NCI-H1694 (cell line): ENCODE measurements at regions not wholly inside any gene's neighbourhood (a gene's known extent, or its start where the extent isn't known, plus 50 kb on each side); places are given as distances from the start of the nearest gene placed in this dataset.

Experiments
- DNase-seq: peaks from one replicate; lab custom pipeline; 2025; lab: John Stamatoyannopoulos, UW

DNA sequence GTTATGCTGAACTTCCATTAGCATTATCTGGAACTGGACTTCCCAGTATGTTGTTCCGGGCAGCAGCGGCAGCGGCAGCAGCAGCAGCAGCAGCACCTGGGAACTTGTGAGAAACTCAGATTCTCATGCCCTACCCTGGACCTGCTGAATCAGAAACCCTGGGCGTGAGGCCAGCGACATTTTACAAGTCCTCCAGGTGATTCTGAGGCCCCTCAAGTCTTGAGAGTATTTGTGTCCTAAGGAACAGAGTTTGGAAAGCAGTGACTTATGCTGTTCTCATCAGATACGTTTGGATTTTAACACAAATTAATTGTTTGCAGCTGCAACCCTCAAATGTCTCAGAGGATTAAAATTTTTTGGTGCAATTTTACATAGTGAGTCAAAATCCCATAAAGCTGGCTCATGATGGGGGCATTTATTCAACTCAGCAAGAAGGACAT, 157.2 kb upstream of the KAZN start:
- DNase-seq = no peak

DNA sequence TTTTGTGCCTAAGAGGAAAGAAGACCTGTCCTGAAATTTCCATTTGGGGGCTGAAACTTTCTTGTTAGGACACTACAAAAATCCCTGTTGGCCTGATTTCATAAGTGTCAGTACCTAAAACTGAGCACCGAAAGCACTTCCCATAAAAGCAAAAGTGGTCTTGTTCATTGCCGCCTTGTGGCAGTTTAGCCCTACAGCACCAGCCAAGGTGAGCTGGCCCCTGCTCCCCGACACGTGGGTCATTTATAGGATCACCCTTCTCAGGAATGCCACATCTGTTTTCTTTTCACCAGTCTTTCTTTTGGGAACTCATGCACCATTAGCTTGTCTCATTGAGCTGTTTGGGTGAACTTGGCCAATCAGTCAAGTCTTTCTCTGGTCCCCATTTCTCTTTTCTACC, 155.8 kb upstream of the KAZN start:
- DNase-seq = no peak

DNA sequence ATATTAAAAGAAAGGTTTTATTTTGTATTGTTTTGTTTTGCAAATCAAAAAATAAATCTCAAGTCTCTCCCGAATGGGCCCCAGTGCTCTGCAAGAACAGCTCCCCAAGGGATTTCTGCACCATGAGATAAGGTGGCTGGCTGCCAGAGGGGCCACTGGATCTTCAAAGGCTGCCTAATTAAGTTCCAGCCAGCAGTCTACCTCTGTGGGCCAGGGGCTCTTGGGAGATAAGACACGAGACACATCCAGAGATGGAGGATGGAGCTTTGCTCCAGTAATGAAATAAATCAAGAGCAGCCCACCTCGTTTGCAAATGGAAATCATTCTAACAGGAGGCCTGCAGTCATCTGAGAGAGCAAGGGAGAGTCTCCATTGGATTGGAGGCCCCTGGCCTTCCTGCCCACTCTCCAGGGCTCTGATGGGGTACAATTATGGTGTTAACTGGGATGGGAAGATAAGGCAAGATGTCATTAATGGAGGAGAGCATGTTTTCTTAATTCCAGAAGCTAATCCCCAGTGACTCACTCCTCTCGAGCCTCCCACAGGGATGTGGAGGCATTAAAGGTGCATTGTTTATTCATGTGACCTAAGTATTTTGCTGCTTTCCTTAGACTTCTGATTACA, 155.2 kb upstream of the KAZN start:
- no peak for DNase-seq

DNA sequence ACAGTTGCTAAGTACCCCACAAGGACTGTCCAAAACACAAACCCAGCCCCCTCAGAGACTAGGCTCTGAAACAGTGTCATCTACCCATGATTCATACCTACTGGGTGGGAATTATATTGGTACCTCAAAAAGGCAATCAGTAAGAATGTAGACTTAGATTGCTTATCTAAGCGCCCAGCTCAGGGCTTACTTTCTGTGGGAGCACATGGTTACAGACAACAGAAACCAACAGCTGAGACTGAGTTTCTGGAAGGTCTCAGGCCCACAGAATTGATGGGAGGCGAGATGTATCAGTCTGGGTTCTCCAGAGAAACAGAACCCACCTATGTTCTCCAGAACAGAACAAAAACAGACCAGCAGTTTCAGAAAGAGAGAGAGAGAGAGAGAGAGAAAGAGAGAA, 147.3 kb upstream of the KAZN start:
- DNase-seq = no peak

DNA sequence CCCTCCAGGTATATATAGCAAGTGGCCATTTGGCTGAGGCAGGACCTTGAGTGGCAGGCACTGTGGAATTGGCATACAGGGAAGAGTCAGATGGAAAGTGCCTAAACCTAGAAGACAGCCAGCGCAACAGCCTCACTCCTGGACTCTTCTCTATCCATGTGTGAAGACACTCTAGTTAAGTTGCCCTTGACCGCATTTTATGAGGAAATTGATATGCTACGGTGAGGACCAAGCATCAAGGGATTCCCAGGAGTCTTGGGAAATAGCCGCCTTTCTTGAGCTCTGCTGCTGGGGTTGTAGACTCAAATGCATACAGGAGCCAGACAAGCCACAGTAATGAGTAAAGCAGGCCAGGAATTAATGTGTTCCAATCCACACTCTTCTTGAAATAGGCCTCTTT, 145.9 kb upstream of the KAZN start:
- no peak for DNase-seq

DNA sequence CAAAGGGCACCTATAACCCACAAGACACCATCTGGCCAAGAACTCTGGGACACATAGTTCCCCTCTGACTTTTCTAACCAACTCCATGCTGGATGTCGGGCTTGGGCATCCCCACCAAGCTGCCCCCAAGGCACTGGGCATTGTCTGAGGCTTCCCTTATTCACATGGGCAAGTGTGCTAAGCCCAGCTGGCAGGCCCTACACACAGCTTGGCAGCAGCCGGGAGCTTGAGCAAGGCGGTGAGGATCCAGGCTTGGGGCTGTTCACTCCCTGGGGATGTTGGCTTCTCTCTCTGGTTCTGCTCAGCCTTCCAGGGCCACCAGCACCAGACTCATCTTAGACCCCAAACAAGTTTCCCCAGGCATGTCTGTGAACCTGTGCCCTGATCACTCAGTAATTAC, 138.3 kb upstream of the KAZN start:
- DNase-seq = no peak

DNA sequence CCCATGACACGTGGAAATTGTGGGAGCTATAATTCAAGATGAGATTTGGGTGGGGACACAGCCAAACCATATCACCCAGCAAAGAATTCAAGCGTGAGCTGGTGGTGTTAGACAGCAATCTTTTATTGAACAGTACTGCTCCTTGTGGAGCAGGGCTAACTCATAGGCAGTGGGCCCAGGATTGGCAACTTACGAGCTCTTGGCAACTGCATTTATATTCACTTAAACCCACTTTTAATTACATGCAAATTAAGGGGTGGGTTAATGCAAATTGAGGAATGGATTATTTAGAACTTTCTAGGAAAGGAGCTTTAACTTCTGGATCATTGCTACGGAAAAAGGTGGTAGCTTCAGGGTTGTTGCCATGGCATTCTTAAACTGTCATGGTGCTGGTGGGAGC, 135.6 kb upstream of the KAZN start:
- DNase-seq = no peak

- no peak for DNase-seq
Measured at GRCh38 chr1:14466006-14466405, 132.5 kb upstream of the KAZN start.

DNA sequence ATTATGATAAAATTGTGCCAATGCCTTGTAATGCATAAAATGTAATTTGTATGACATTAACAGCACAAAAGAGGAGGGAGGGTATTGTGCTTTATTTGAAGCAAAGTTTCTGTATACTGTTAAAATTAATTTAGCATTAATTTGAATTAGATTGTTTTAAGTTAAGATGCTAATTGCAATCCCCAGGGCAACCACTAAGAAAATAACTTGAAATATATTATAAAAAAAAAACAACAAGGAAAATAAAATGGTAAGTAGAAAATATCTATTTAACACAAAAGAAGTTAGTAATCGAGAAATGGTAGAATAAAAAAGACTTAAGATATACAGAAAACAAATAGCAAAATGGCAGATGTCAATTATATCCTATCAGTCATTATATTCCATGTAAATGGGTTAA, 131.4 kb upstream of the KAZN start:
- no peak for DNase-seq

DNA sequence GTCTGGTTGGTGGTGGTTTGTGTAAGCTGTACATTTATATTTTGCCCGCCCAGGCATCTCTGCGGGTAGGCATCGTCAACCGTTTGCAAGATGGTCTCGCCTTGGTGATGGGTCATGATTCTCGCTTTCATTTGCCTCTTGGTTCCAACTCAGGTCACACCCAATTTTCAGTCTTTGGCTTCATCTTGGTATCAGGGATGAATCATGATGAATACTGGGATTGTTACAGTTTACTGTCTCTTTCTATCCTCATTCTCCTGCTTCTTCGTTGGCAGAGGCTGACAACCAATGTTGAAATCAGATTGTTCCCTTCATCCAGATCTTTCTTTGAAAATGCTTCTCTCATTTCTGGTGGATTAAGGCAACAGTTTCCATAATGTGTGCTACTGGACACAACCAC, 129.7 kb upstream of the KAZN start:
- DNase-seq = no peak

DNA sequence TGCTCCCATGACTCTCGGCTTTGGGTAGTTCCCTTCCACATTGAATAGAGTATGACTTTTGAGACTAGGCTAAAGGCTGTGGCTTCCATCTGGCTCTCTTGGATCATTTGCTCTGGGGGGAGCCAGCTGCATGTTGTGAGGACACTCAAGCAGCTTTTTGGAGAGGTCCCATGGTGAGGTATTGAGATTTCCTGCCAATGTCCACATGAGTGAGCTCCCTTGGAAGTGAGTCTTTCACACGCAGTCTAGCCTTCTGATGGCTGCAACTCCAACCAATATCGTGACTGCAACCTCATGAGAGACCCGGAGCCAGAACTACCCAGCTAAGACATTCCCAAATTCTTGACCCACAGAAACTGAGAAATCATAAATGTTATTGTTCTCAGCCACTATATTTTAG, 127.7 kb upstream of the KAZN start:
- no peak for DNase-seq

DNA sequence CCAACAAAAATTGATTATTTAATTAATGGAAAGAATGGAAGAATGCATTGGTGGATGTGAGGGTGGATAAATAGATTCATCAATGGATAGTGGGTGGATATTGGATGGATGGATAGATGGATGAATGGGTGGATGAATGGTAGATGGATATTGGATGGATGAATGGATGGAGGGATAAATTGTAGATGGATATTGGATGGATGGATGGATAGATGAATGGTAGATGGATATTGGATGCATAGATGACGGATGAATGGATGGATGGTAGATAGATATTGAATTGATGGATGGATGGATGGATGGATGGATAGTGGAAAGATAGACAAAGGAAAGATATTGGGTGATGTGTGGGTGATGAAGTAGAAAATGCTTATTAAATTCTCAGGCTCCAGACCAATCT, 123.6 kb upstream of the KAZN start:
- DNase-seq = no peak

DNA sequence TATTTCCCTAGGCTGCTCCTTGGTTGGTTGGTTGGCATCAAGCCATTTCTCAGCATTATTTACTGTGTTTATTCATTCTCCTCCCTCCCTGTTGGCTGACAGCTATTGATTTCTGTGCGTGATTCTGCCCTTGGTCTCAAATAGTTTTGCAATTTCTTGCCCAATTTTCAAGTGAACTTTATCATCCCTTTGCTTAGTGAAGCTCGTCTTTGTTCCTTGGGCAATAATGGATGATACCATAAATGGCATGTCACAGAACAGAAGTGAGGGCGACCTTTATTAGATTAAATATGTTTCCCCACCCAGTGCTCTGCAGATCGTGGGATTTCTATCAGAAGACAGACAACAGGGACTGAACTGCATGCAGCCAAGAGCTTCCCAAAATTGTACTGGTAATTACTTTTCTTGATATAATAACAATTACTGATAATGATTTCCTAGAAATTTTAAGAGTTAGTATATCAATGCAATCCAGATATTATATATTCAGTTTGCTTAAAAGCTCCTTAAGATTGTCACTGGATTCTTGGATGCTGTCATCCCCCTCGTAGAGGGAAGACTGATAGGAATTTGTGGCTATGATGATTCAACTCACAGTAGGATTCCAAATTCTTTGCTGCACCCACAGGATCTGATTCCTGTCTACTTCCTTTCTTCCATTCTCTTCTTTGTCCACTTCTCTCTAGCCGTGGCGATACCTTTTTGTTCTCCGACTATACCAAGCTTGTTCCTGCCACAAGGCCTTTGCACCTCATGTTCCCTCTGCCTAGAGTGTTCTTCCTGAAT, 122.1 kb upstream of the KAZN start:
- DNase-seq = no peak

DNA sequence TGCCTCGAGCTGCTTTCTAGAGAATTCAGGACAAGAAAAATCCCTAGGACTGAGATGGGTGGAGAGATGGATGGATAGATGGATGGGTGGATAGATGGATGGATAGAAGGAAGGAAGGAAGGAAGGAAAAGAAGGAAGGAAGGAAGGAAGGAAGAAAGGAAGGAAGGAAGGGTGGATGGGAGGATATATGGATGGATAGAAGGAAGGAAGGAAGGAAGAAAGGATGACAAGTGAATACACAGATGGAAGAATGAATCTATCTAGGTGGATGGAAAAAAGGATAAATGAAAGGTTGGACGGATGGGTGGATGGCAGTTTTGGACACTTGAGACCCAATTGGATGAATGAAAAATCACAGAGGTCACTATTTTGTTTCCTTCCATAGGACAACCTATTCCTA, 120.4 kb upstream of the KAZN start:
- no peak for DNase-seq

GRCh38 chr1:14479865-14480264, 118.6 kb upstream of the KAZN start:
- no peak for DNase-seq

DNA sequence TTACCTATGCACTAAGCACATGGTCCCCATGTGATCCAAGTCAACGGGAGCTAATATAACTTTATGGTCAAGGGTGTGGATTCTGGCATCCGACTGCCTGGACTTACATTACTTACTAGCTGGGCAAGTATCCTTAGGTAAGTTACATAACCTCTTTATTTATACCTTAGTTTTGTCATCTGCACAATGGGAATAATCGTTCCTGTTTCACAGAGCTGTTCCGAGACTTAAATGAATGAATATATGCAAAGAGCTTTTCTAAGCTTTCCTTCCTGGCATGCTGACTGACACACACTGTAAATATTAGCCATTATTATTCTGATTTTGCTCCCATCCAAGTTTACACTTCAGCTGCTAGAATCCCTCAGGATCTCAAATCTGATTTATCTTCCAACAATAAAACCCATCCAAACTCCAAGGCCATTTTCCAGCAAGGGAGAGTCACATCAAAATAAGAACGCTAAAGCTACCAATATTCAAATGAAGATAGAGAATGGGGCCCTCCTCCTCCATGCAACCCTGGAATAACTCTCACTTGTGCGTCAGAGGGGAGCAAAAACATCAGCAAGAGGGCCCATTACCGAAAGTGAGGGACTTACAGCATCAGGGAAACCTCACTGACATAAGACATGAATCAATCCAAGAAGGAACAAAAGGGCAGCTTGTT, 115.6 kb upstream of the KAZN start:
- no peak for DNase-seq

DNA sequence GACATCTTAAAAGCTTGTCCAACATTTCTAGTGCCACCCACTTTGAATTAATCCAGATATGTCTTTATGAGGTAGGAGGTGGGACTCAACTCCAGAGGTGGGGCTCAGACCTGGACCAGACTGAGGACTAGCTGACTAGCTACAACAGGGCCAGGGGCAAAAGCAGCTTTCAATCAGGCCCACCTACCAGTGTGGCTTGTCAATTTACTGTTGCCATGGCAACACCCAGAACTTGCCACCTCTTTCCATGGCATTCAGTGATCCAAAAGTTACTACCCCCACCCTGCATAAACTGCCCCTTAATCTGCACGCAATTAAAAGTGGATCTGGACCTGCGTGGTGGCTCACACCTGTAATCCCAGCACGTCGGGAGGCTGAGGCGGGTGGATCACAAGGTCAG, 113.2 kb upstream of the KAZN start:
- DNase-seq = no peak

DNA sequence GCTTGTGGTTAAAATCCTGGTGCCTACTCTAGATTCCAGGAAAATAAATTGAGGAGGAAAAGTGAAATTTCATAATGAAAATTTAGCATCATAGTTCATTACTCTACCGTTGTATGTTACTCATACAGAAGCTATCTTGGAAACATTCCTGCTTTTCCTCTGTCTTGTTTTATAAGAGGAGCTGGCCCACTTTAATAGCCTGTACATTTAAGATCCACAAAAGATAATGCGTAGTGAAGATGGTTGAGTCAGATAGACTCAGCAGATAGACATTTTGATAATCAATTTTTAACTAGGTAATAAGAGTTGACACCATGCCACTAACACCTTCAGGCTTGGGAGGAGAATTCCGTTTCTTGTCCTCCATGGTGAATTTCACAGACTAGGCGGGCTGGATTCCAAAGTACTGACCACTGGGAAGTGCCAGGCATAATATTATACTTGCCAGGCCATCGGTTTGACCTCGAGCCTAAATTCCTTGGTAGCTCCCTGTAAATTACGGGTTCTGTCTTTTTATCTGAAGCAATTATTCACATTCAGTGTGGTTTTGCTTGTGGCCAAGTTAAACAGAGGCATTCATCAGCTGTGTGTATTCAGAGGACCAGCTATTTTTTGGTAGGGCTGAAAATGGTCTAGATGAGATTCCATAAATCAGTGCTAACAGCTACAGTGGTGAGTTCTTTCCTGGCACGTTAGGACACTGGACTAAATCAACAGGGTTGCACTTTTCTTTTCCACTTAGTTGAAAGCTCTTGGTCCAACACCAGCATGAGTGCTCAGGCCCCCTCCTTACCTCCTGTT, 111.9 kb upstream of the KAZN start:
- no peak for DNase-seq

GRCh38 chr1:14487671-14488070, 110.8 kb upstream of the KAZN start:
- DNase-seq = no peak

DNA sequence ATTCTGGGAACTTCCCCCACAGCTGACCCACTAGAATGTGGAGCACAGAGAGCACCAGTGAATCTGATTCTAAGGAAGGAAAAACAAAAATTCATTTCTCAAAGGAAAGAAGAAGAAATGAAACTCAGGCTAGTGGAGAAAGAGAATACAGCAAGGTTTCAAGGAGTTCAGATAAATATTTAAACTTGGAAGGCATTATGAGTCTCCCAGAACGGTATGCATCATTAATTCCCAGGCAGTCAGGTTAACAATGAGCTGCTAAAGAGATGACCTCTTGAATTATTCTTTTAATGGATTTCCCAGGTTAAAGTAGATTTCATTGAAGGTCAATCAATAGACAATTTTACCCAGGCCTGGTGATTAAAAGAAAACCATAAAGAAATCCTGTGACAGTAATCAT, 103.6 kb upstream of the KAZN start:
- no peak for DNase-seq

DNA sequence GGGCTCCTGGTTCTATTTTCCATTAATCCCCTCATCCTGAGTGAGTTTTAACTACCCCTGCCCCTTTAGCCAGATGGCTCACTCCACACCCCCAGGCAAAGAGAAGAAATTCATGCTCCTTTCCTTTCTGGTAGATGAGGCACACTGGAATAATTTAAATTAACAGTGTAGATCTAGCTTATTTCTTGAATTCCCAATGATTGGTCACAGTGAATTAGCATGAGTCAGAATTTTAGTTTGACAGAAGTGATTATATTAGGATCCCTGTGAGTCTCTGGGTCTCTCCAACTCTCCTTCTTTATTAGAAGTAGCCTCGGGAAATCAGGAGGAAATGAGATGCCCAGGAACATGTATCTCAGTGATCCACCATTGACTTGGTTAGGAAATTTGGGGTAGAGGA, 103.1 kb upstream of the KAZN start:
- DNase-seq = no peak

GRCh38 chr1:14495996-14496395, 102.5 kb upstream of the KAZN start:
- DNase-seq = no peak

DNA sequence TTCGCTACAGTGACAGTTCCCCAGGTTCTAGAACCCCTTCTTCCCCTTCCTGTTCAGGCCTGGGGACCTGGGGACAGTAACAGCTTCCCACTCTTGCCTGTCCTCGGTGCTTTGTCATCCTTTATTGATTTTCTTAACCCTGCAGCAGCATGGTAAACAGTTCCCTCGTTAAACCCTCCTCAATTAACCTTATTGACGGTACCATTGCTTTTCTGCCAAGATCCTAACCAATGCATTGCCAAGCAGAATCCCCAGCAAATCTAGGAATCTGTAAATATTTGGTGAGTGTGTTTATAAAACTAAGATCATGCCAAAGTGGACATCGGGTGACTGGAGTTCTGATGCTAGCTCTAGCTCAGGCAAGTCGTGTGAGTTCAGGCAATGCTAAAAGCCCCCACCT, 99.6 kb upstream of the KAZN start:
- no peak for DNase-seq
